Ishikawa (cell line): ENCODE measurements at regions not wholly inside any gene's neighbourhood (a gene's known extent, or its start where the extent isn't known, plus 50 kb on each side); places are given as distances from the start of the nearest gene placed in this dataset.

Experiments used
- CEBPB ChIP-seq: IDR thresholded peaks from 2 replicates; pipeline ENCODE4 v1.6.1; 2012
- CREB1 ChIP-seq: IDR thresholded peaks from 2 replicates; pipeline ENCODE4 v1.6.1; 2012; ENCODE audit warnings: low read depth
- EGR1 ChIP-seq: IDR thresholded peaks from 2 replicates; pipeline ENCODE4 v1.6.1; 2012
- EP300 ChIP-seq: IDR thresholded peaks from 2 replicates; pipeline ENCODE4 v1.6.1; 2012; ENCODE audit warnings: borderline replicate concordance
- FOXM1 ChIP-seq: IDR thresholded peaks from 2 replicates; pipeline ENCODE4 v1.6.1; 2012; ENCODE audit warnings: low read depth, borderline replicate concordance
- MAX ChIP-seq: IDR thresholded peaks from 2 replicates; pipeline ENCODE4 v1.6.1; 2012
- NFIC ChIP-seq: IDR thresholded peaks from 2 replicates; pipeline ENCODE4 v1.6.1; 2012
- RAD21 ChIP-seq: IDR thresholded peaks from 2 replicates; pipeline ENCODE4 v1.6.1; 2012; ENCODE audit warnings: low read depth
- REST ChIP-seq: IDR thresholded peaks from 2 replicates; pipeline ENCODE4 v1.6.1; 2012; ENCODE audit warnings: low read depth, mild to moderate bottlenecking
- TAF1 ChIP-seq: IDR thresholded peaks from 2 replicates; pipeline ENCODE4 v1.6.1; 2012; ENCODE audit warnings: low read depth, mild to moderate bottlenecking
- TCF12 ChIP-seq: IDR thresholded peaks from 2 replicates; pipeline ENCODE4 v1.6.1; 2012; ENCODE audit warnings: low read depth
- TEAD4 ChIP-seq: IDR thresholded peaks from 2 replicates; pipeline ENCODE4 v1.6.1; 2012
- USF1 ChIP-seq: IDR thresholded peaks from 2 replicates; pipeline ENCODE4 v1.6.1; 2012
- YY1 ChIP-seq: IDR thresholded peaks from 2 replicates; pipeline ENCODE4 v1.6.1; 2012; ENCODE audit warnings: low read depth
- ZBTB7A ChIP-seq: IDR thresholded peaks from 2 replicates; pipeline ENCODE4 v1.6.1; 2012; ENCODE audit warnings: low read depth

- no peak for TF ChIP-seq NFIC
- TF ChIP-seq MAX, result no peak
- TF ChIP-seq REST, result no peak
- TF ChIP-seq EP300, result no peak
- no peak for TF ChIP-seq TAF1
- TF ChIP-seq EGR1, result no peak
- no peak for TF ChIP-seq TCF12
- no peak for TF ChIP-seq USF1
- TF ChIP-seq ZBTB7A, result no peak
- TF ChIP-seq CEBPB, result no peak
- no peak for TF ChIP-seq CREB1
- no peak for TF ChIP-seq YY1
- no peak for TF ChIP-seq TEAD4
- no peak for TF ChIP-seq RAD21
- TF ChIP-seq FOXM1, result no peak
Observed at GRCh38 chr18:23311351-23312121, 141.6 kb upstream of the RIOK3 start.

GRCh38 chr18:23313379-23313778 lies 139.7 kb upstream of the RIOK3 start:
- no peak for TF ChIP-seq ZBTB7A
- TF ChIP-seq EGR1, result no peak
- TF ChIP-seq REST, result no peak
- no peak for TF ChIP-seq RAD21
- no peak for TF ChIP-seq USF1
- no peak for TF ChIP-seq YY1
- no peak for TF ChIP-seq MAX
- TF ChIP-seq FOXM1, result no peak
- TF ChIP-seq CEBPB, result no peak
- TF ChIP-seq CREB1, result no peak
- no peak for TF ChIP-seq EP300
- no peak for TF ChIP-seq NFIC
- no peak for TF ChIP-seq TCF12
- no peak for TF ChIP-seq TAF1
- no peak for TF ChIP-seq TEAD4

GRCh38 chr18:23314672-23315071 lies 138.4 kb upstream of the RIOK3 start:
- TF ChIP-seq ZBTB7A (no peak), RAD21 (no peak), USF1 (no peak), MAX (no peak), TAF1 (no peak)

- TF ChIP-seq YY1 (no peak), CEBPB (no peak), EGR1 (no peak), TEAD4 (no peak), ZBTB7A (no peak), FOXM1 (no peak), RAD21 (no peak), REST (no peak), TAF1 (no peak)
Observed at GRCh38 chr18:23316316-23316715, 136.8 kb upstream of the RIOK3 start.
